GM12874 (cell line): ENCODE measurements at regions not wholly inside any gene's neighbourhood (a gene's known extent, or its start where the extent isn't known, plus 50 kb on each side); places are given as distances from the start of the nearest gene placed in this dataset.

Experiments used
- TF ChIP-seq, protein P1 (sequence below): IDR thresholded peaks from 2 replicates; pipeline ENCODE4 v1.5.1; 2011; ENCODE audit warnings: low read depth, mild to moderate bottlenecking, control low read depth, low read length, moderate library complexity; ENCODE audit not compliant: insufficient read depth

DNA sequence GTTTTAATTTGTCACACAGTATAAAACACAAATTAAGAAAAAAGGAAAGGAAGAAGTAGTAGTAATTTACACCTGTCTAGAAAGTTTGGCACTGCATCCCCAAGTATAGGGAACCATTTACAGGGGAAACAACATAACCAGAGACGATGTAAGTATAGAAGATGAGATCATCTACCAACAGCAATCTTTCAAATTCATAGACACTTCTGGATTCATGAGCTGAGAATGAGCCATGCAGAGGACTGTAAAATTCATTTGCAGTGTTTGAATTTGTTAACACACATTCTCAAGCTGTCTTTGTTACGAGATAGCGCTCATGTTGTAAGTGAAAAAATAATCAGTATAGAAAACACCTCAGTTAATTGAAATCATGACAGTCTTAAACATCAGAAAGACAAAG, 337.0 kb upstream of the MEOX2 start:
- TF ChIP-seq, protein P1, sequence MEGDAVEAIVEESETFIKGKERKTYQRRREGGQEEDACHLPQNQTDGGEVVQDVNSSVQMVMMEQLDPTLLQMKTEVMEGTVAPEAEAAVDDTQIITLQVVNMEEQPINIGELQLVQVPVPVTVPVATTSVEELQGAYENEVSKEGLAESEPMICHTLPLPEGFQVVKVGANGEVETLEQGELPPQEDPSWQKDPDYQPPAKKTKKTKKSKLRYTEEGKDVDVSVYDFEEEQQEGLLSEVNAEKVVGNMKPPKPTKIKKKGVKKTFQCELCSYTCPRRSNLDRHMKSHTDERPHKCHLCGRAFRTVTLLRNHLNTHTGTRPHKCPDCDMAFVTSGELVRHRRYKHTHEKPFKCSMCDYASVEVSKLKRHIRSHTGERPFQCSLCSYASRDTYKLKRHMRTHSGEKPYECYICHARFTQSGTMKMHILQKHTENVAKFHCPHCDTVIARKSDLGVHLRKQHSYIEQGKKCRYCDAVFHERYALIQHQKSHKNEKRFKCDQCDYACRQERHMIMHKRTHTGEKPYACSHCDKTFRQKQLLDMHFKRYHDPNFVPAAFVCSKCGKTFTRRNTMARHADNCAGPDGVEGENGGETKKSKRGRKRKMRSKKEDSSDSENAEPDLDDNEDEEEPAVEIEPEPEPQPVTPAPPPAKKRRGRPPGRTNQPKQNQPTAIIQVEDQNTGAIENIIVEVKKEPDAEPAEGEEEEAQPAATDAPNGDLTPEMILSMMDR, result no peak

DNA sequence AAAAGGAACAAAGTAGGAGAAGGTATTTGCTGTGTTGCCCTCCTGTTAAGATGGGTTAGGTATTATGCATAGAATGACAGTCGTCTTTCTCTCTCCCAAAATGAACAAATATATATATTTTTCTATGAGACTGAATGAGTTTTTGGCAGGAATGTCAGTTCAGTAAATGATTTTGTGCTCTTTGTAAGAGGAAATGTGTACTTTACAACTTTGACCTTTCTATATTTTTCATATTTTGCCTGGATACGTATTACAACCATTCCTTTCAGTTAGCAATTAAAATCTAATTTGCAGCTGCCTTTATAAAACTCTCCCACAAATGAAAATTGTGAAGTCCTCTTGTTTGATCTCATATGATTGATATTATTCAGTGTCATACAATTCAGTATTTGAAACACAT, 336.6 kb upstream of the MEOX2 start:
- TF ChIP-seq, protein P1, result no peak

DNA sequence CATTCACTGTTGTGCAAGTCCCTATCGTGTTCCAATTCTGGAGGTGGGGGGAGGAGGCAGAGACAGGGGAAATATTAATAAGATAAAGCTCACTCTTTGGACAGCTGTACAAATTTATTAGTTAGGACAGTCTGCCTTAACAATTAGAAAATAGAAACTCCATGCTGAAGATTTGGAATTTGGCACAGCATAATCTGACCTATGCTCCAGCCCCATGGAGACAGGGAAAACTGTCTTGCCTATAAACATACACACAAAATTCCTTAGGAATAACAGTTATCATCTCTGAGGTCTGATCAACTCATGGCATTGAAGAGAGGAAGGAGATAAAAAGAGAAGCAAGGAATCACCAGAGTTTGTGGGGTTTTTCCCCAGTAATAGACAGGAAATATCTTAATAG, 335.4 kb upstream of the MEOX2 start:
- TF ChIP-seq, protein P1, result no peak

DNA sequence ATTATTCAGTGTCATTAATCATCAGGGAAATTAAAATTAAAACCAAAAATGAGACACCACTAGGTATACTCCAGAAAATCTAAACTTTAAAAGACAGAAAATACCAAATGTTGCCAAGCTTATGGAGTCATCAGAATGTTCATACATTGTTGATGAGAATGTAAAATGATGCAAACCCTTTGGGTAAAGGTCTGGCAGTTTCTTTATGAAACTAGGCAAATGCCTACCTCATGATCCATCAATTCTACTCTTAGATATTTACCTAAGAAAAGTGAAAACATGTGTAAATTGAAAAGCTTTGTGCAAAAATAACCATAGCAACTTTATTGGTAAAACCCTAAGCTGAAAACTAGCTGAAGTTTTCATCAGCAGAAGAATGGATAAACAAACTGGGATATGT, 329.5 kb upstream of the MEOX2 start:
- TF ChIP-seq, protein P1, result no peak

DNA sequence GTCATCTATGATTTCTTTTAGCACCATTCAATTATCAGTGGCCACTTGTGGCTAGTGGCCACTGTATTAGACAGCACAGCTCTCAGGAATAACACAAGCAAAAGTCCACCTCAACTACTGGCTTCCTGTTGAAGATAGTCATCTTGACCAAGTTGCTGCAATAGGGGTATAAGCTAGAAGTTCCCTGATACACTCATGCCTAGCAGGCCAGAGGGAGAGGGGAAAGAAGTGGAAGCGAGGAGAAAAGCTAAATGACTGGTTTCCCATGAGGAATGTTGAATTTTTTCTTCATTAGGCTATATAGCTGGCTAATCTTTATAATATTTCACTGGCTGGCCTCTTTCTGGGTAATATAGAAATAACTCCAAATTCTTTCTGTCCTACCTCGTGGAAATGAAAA, 327.5 kb upstream of the MEOX2 start:
- TF ChIP-seq, protein P1, result no peak

DNA sequence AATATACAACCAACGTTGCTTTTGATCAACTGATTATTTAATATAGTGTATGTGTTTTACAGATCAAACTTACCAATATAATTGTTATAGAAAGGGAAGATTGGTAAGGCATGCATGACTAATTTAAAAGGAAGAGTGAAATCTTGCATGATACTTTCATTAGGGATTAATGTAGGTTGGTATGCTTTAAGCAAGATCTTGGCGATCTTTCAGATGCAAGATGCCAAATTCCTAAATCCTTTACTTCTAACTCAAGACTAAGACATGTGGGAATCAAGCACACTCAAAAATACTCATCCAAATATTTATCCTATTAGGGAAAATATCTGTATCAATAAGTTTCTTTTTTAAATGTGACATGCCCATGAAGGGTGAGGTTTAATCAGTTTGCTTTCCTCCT, 321.4 kb upstream of the MEOX2 start:
- TF ChIP-seq, protein P1, result no peak

DNA sequence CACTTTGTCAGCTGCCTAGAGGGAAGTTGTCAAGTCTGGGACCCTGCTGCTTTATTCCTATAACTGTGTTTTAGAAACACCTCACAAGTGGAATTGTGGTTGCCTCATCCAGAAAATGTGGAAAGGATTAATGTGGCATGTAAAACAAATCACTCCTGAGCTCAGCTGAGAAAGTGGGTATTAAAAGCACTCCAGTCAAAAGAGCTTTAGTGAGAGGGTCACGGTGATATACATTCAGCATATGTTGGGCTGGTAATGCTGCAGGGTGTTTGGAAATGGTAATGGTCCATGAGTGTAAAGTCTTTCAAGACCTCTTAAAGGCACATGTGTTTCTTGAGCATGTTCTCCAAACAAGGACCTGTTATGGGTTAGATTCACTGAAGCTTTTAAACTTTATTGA, 318.2 kb upstream of the MEOX2 start:
- TF ChIP-seq, protein P1, result no peak

DNA sequence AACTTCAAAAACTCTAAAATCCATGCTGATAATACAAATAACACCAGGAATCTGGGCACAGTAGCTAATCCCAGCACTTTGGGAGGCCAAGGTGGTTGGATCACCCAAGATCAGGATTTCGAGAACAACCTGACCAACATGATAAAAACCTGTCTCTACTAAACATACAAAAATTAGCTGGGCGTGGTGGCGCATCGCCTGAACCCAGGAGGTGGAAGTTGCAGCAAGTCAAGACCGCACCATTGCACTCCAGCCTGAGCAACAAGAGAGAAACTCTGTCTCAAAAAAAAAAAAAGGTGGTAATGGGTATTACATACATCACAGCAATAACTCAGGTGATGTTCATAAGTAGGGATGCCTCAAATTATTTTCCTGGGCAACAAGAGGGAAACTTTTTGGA, 315.0 kb upstream of the MEOX2 start:
- TF ChIP-seq, protein P1, result no peak
